Mammary epithelial cell (primary cell): ENCODE measurements at regions not wholly inside any gene's neighbourhood (a gene's known extent, or its start where the extent isn't known, plus 50 kb on each side); places are given as distances from the start of the nearest gene placed in this dataset.

ENCODE experiments used
- EZH2 ChIP-seq: IDR thresholded peaks from 2 replicates; pipeline ENCODE4 v1.6.1; 2012; ENCODE audit warnings: low read length, inconsistent platforms, borderline replicate concordance
- TF ChIP-seq, protein P1 (sequence below), 2 donors: IDR thresholded peaks in 1 of 2; conservative IDR thresholded peaks in 1 of 2; 2 replicates each; pipeline ENCODE4 v1.5.1; 2011 to 2012; ENCODE audit warnings: inconsistent platforms in 2 of 2, low read length in 2 of 2, mild to moderate bottlenecking in 2 of 2, control low read depth in 1 of 2, low read depth in 1 of 2; ENCODE audit not compliant: insufficient read depth in 1 of 2; ENCODE audit errors: extremely low read depth in 1 of 2

GRCh38 chr1:96374076-96374762 lies 347.4 kb upstream of the PTBP2 start:
- TF ChIP-seq, protein P1, sequence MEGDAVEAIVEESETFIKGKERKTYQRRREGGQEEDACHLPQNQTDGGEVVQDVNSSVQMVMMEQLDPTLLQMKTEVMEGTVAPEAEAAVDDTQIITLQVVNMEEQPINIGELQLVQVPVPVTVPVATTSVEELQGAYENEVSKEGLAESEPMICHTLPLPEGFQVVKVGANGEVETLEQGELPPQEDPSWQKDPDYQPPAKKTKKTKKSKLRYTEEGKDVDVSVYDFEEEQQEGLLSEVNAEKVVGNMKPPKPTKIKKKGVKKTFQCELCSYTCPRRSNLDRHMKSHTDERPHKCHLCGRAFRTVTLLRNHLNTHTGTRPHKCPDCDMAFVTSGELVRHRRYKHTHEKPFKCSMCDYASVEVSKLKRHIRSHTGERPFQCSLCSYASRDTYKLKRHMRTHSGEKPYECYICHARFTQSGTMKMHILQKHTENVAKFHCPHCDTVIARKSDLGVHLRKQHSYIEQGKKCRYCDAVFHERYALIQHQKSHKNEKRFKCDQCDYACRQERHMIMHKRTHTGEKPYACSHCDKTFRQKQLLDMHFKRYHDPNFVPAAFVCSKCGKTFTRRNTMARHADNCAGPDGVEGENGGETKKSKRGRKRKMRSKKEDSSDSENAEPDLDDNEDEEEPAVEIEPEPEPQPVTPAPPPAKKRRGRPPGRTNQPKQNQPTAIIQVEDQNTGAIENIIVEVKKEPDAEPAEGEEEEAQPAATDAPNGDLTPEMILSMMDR (conservative IDR thresholded peaks at IDR 0.05 in 1 of 2, IDR thresholded peaks at IDR 0.05 in 1 of 2; ENCODE audit: extremely low read depth in 1 of 2, insufficient read depth in 1 of 2, low read depth in 1 of 2, low read length in 2 of 2) = no peak
- TF ChIP-seq EZH2 = no peak
